ENCODE measurements at regions not wholly inside any gene's neighbourhood (a gene's known extent, or its start where the extent isn't known, plus 50 kb on each side); places are given as distances from the start of the nearest gene placed in this dataset.

GRCh38 chr12:126547905-126548304, 1482.7 kb downstream of the AACS start:
- DNase-seq (ENCODE audit: low spot score) (no peak), ATAC-seq (ENCODE audit: insufficient number of reproducible peaks, low FRiP score, low read depth) (no peak)
- Histone ChIP-seq H3K27me3 (replicated peaks; ENCODE audit: insufficient read depth) (no peaks in the 10 kb centered on the region), H3K36me3 (no peaks in the 10 kb centered on the region), H3K9me3 (no peaks in the 10 kb centered on the region), H3K4me1 (ENCODE audit: control insufficient read depth in 1 of 2, low read depth in 2 of 2) (no peaks in the 10 kb centered on the region), H3K27ac (no peak overlapping the region), H3K4me3 (no peak overlapping the region)
- TF ChIP-seq CTCF (IDR thresholded peaks at IDR 0.05), result no peak

GRCh38 chr12:126551869-126552268, 1486.6 kb downstream of the AACS start:
- Histone ChIP-seq H3K27me3 (replicated peaks; ENCODE audit: insufficient read depth) (no peaks in the 10 kb centered on the region), H3K4me3 (no peak overlapping the region), H3K27ac (no peak overlapping the region), H3K36me3 (no peaks in the 10 kb centered on the region), H3K9me3 (no peaks in the 10 kb centered on the region), H3K4me1 (ENCODE audit: control insufficient read depth in 1 of 2, low read depth in 2 of 2) (no peaks in the 10 kb centered on the region)
- no peak for ATAC-seq (ENCODE audit: insufficient number of reproducible peaks, low FRiP score, low read depth)
- no peak for TF ChIP-seq CTCF (IDR thresholded peaks at IDR 0.05)
- no peak for DNase-seq (ENCODE audit: low spot score)

GRCh38 chr12:126554625-126555024, 1489.4 kb downstream of the AACS start:
- Histone ChIP-seq H3K9me3 (no peaks in the 10 kb centered on the region), H3K4me3 (no peak overlapping the region), H3K36me3 (no peaks in the 10 kb centered on the region), H3K27me3 (replicated peaks; ENCODE audit: insufficient read depth) (no peaks in the 10 kb centered on the region), H3K4me1 (ENCODE audit: control insufficient read depth in 1 of 2, low read depth in 2 of 2) (no peaks in the 10 kb centered on the region), H3K27ac (no peak overlapping the region)
- no peak for DNase-seq (ENCODE audit: low spot score)
- no peak for TF ChIP-seq CTCF (IDR thresholded peaks at IDR 0.05)
- no peak for ATAC-seq (ENCODE audit: insufficient number of reproducible peaks, low FRiP score, low read depth)

- ATAC-seq (ENCODE audit: insufficient number of reproducible peaks, low FRiP score, low read depth) (no peak), DNase-seq (ENCODE audit: low spot score) (no peak)
- Histone ChIP-seq H3K9me3 (no peaks in the 10 kb centered on the region), H3K4me3 (no peak overlapping the region), H3K36me3 (no peaks in the 10 kb centered on the region), H3K4me1 (ENCODE audit: control insufficient read depth in 1 of 2, low read depth in 2 of 2) (no peaks in the 10 kb centered on the region), H3K27ac (no peak overlapping the region), H3K27me3 (replicated peaks; ENCODE audit: insufficient read depth) (no peaks in the 10 kb centered on the region)
- no peak for TF ChIP-seq CTCF (IDR thresholded peaks at IDR 0.05)
Observed at GRCh38 chr12:126557659-126558058, 1492.4 kb downstream of the AACS start.

- H3K9me3 ChIP-seq, result no peaks in the 10 kb centered on the region
- H3K36me3 ChIP-seq, result no peaks in the 10 kb centered on the region
- TF ChIP-seq CTCF (IDR thresholded peaks at IDR 0.05), result no peak
- no peaks in the 10 kb centered on the region for H3K27me3 ChIP-seq (replicated peaks; ENCODE audit: insufficient read depth)
- no peaks in the 10 kb centered on the region for H3K4me1 ChIP-seq (ENCODE audit: control insufficient read depth in 1 of 2, low read depth in 2 of 2)
- H3K27ac ChIP-seq, result no peak overlapping the region
- no peak overlapping the region for H3K4me3 ChIP-seq
- no peak for ATAC-seq (ENCODE audit: insufficient number of reproducible peaks, low FRiP score, low read depth)
- DNase-seq (ENCODE audit: low spot score), result no peak
Observed at GRCh38 chr12:126558219-126558618, 1493.0 kb downstream of the AACS start.
